Central memory CD4-positive, alpha-beta T cell (primary cell): ENCODE measurements at regions not wholly inside any gene's neighbourhood (a gene's known extent, or its start where the extent isn't known, plus 50 kb on each side); places are given as distances from the start of the nearest gene placed in this dataset.
"Not testable (repeated sequence)": the region's sequence is repeated elsewhere in the genome, so short reads cannot be mapped to it uniquely, and the experiment has no call there.

Experiments
- DNase-seq: peaks from one replicate; pipeline ENCODE4 v3.0.0; 2022

- no peak for DNase-seq
These were observed 110.1 kb upstream of the MOCS2 start for GRCh38 chr5:53219610-53220009.

- no peak for DNase-seq
These were observed 124.3 kb upstream of the MOCS2 start for GRCh38 chr5:53233645-53234405.

- DNase-seq, result no peak
These were observed 127.1 kb upstream of the MOCS2 start for GRCh38 chr5:53236683-53237082.

DNA sequence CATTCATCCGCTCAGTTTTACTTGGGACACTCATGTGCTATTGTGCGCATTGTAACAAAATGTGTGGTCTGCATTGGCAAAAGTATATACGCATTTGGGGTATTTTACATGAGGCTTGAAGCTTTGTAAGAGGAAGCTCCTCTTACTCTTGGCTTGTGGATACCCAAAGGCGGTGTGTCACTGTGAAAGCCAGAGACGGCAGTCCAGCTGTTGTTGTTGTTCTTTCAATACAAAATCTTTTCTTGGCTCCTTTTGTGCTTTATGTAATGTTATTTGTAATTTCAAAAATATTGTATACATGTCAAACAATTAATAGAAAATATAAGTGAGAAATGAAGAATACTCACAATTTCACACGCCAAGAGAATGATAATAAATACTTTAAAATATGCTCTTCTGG is 128.3 kb upstream of the MOCS2 start:
- no peak for DNase-seq

DNA sequence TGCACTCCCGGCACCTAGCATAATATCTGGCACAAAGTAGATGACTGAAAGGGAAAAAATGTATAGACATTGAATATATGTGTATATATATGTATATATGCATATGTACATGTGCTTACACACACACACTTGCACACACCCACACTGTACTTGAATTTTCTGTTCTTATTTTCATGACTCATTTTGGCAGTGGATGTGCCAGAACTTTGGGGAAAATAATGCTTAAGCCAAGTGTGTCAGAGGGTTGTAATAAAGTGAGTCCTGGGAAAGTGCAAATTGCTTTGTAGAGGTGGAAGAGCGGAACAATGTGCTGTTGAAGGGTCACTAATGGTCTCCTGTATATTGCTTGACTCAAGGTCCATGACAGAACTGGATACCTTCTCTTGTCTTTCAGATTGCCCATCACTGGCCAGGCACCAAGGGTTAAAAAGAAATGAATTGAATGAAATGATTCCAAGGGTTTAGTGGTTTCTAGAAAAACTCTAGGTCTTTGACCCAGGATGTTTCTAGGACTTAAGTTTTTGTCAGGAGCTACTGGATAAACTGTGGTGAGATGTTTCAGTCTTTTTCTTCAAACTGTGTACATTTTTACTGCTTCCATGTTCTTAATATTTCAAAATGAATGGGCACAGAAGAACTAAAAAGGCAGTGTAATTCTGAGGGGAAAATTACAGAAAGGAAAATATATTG is 129.9 kb upstream of the MOCS2 start:
- DNase-seq, result no peak

GRCh38 chr5:53240661-53241060 is 131.1 kb upstream of the MOCS2 start:
- DNase-seq, result no peak

GRCh38 chr5:53241572-53241971 is 132.0 kb upstream of the MOCS2 start:
- no peak for DNase-seq

DNA sequence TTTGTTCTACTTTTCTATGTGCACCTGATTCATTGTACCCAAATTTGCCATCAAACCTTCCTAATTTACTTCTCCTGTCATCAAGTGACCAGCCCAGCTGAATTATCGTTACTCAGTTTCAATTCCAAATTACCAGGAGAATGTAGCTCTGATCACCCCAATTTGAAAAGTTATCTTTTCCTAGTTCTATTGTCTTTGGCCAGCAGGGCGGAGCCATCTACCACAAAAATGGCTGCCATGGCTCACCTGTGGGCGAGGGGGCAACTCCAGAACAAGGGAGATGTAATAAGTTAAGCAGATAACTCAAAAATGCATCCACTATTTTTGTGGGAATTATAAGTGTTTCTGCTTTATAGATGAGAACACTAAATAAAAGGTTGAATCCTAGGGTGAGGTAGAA is 133.8 kb upstream of the MOCS2 start:
- no peak for DNase-seq

GRCh38 chr5:53246042-53246836 is 136.7 kb upstream of the MOCS2 start:
- DNase-seq, result no peak

- DNase-seq, result no peak
These were observed 140.1 kb upstream of the MOCS2 start for GRCh38 chr5:53249529-53250200.

DNA sequence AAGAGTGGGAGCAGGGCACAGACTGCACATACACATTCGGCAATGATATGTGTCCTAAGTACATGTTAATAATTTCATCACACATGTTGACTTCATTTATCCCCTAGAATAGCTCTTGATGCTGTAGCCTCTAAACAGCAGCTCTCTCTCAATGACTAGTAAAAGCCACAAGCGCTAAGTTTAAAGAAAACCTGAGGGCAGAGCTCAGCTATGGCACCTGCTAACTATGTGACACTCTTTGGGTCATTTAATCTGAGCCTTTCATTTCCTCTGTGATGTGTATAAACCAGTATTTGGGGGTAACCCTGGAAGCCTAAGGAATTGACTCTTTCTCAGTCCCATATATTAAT is 140.6 kb upstream of the MOCS2 start:
- no peak for DNase-seq

DNA sequence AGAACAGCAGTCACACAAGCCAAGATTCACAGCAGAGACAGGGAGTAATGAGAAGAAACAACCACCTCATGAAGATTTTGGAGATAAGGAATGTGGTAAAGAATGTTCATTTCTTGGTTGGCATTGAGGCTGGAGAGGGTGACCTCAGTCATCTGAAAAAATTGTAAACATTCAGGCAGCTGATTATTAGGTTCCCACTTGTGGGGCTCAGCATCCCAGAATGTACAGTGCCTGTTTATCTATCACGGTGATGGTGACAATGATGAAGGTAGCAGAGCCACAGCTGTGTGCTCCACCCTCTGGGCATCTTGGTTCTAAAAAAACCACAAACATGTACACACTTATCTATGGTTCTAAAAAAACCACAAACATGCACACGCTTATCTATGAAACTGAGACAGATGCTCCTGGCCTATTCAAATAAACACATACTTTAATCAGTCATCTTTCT is 143.9 kb upstream of the MOCS2 start:
- no peak for DNase-seq

DNA sequence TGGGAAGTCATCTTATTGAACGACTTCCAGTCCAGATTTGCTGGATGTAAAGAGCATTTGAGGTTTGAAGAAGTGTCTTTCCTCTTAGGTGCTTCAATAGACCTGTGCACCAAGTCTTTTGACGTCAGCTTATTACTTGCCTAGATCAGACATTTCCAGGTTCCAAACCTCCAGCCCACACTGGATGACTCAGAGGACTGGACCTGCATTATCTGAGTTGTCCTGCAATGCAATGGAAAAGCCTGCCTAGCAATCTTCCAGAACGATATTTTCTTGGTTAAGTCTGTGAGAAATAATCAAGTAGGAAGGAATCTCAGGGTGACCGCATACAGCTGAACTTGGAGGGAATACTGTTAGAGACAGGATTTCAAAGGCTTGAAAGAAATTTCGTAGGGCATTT is 147.2 kb upstream of the MOCS2 start:
- no peak for DNase-seq

GRCh38 chr5:53257806-53258373 is 148.3 kb upstream of the MOCS2 start:
- DNase-seq, result no peak

DNA sequence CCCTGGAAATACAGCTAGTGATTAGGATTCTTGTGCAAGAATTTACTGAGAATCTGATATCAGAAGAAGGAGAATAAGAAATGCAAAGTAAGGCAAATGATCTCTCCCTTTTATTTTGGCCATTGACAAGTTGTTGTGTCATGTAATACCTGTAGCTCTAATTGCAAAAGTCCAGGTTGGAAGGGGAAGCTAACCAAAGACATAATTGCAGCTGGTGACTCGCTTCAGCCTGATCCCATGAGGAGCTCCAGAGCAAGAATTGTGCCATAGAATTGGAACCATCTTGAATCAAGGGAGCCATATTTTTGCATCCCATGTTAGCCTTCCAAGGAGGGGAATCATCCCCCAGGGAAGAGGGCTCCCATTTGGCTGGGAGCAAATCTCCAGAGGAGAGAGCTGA is 149.6 kb upstream of the MOCS2 start:
- no peak for DNase-seq

- DNase-seq, result no peak
These were observed 150.9 kb upstream of the MOCS2 start for GRCh38 chr5:53260446-53260845.

DNA sequence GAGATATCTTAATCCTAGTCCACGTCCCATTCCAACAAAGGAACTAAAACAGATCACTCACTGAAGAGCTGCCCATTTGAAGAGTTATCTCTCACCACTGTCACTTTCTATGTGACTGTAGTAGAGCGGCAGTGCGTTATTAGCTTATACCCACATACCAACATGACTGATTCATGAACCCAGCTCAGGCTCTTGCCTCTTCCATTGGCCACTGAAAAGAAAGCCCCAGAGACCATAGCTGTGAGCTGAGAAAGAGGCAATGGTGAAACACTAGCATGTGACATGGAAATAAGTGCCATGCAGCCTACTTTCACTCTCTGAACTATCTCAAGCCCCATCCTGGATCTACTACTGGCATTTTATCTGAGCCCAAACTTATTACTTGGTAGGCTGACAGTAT is 151.7 kb upstream of the MOCS2 start:
- no peak for DNase-seq

GRCh38 chr5:53262348-53262970 is 152.9 kb upstream of the MOCS2 start:
- DNase-seq, result no peak

DNA sequence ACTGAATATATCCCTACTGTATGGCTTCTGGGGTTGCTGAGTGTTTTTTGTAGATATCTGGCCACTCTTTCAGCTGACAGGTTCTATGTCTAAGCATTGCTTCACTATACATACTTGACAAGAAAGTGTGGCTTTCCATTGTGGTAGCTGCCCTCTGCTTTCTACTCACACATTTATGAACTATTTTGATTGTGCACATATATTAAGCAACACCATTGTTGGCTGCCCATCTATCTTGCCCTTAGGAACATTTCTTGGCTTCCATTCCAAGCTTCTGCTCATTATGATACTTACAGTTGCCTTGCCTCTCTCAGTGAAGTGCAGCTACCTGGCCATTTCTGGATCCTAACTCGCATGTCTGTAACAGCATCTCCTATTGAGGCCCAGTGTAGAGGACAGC is 153.6 kb upstream of the MOCS2 start:
- DNase-seq, result no peak

DNA sequence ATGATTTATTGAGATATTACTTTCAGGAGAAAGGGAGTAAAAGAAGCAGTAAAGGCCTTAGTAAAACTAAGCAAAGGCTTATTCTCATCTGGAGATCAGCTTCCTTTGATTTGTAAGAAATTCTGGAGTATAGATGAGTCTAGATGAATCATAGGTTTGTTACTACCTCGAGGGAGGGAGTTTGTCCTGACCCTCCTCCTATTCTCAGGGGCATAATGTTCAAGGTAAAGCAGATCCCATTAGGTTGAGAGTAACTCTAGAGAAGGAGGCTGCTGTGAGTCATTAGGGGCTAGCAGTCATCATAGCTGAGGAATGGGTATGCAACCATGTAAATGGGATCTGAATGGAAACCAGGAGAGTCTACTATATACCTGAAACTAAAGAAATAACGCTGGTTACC is 155.5 kb upstream of the MOCS2 start:
- DNase-seq, result no peak

GRCh38 chr5:53268241-53268640 is 158.7 kb upstream of the MOCS2 start:
- not testable (repeated sequence) for DNase-seq

- no peak for DNase-seq
These were observed 166.1 kb upstream of the MOCS2 start for GRCh38 chr5:53275666-53276065.
